ENCODE measurements at regions not wholly inside any gene's neighbourhood (a gene's known extent, or its start where the extent isn't known, plus 50 kb on each side); places are given as distances from the start of the nearest gene placed in this dataset.
"Not testable (repeated sequence)": the region's sequence is repeated elsewhere in the genome, so short reads cannot be mapped to it uniquely, and the experiment has no call there.

- no peak for DNase-seq
Measured at GRCh38 chr2:198611201-198611600, 806.8 kb downstream of the PLCL1 start.

GRCh38 chr2:198604599-198604998 lies 800.2 kb downstream of the PLCL1 start:
- DNase-seq, result no peak

- DNase-seq, result not testable (repeated sequence)
Measured at GRCh38 chr2:198602986-198603385, 798.6 kb downstream of the PLCL1 start.

- DNase-seq, result no peak
Measured at GRCh38 chr2:198597648-198598047, 793.3 kb downstream of the PLCL1 start.

- no peak for DNase-seq
Measured at GRCh38 chr2:198596985-198597384, 792.6 kb downstream of the PLCL1 start.

- no peak for DNase-seq
Measured at GRCh38 chr2:198595721-198596120, 791.3 kb downstream of the PLCL1 start.

- DNase-seq, result no peak
Measured at GRCh38 chr2:198591586-198591985, 787.2 kb downstream of the PLCL1 start.

GRCh38 chr2:198587741-198588140 lies 783.3 kb downstream of the PLCL1 start:
- DNase-seq, result no peak

GRCh38 chr2:198587240-198587639 lies 782.8 kb downstream of the PLCL1 start:
- no peak for DNase-seq

GRCh38 chr2:198571393-198571792 lies 767.0 kb downstream of the PLCL1 start:
- DNase-seq, result no peak

- DNase-seq, result no peak
Measured at GRCh38 chr2:198558176-198558575, 753.8 kb downstream of the PLCL1 start.

- DNase-seq, result no peak
Measured at GRCh38 chr2:198546122-198546521, 741.7 kb downstream of the PLCL1 start.

- no peak for DNase-seq
Measured at GRCh38 chr2:198545411-198545810, 741.0 kb downstream of the PLCL1 start.

- no peak for DNase-seq
Measured at GRCh38 chr2:198544461-198544860, 740.1 kb downstream of the PLCL1 start.

GRCh38 chr2:198534756-198535155 lies 730.4 kb downstream of the PLCL1 start:
- no peak for DNase-seq

GRCh38 chr2:198525211-198525969 lies 721.0 kb downstream of the PLCL1 start:
- DNase-seq, result no peak

- no peak for DNase-seq
Measured at GRCh38 chr2:198523710-198524109, 719.3 kb downstream of the PLCL1 start.

GRCh38 chr2:198518935-198519334 lies 714.5 kb downstream of the PLCL1 start:
- no peak for DNase-seq

GRCh38 chr2:198517976-198518375 lies 713.6 kb downstream of the PLCL1 start:
- no peak for DNase-seq

GRCh38 chr2:198508610-198509009 lies 704.2 kb downstream of the PLCL1 start:
- not testable (repeated sequence) for DNase-seq

- DNase-seq, result no peak
Measured at GRCh38 chr2:198499539-198499938, 695.1 kb downstream of the PLCL1 start.

GRCh38 chr2:198498516-198498915 lies 694.1 kb downstream of the PLCL1 start:
- DNase-seq, result no peak

GRCh38 chr2:198498048-198498447 lies 693.7 kb downstream of the PLCL1 start:
- DNase-seq, result no peak

GRCh38 chr2:198494931-198495330 lies 690.5 kb downstream of the PLCL1 start:
- DNase-seq, result no peak

- DNase-seq, result no peak
Measured at GRCh38 chr2:198490748-198491147, 686.4 kb downstream of the PLCL1 start.
